ENCODE measurements at regions not wholly inside any gene's neighbourhood (a gene's known extent, or its start where the extent isn't known, plus 50 kb on each side); places are given as distances from the start of the nearest gene placed in this dataset.

DNA sequence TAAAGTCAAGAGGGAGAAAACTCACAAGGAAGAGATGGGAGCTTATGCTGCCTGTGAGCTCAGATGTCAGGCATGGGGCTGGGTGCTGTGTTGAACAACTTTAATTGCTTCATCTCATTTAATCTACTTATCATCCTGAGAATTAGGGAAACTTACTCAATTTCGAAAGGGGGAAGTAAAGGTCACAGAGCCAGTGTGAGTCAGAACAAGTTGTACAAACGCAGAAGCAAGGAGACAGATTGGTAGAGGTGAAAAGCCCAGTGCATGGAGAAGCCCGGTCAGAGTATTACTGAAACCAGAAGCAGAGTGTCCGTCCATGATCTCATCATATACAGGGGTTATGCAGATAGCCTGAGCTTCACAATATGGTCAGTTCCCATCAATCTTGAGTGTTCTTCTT is 281.1 kb upstream of the POU3F3 start:
- Histone ChIP-seq H3K9me3 (no peaks in the 10 kb centered on the region), H3K27me3 (no peaks in the 10 kb centered on the region), H3K4me3 (no peak overlapping the region), H3K4me1 (no peaks in the 10 kb centered on the region), H3K27ac (no peak overlapping the region), H3K36me3 (no peaks in the 10 kb centered on the region)
- intact Hi-C loops (cut with DNase I), result no loop called here
- no peak for DNase-seq (ENCODE audit: extremely low spot score in 2 of 2)
- TF ChIP-seq, protein P1, sequence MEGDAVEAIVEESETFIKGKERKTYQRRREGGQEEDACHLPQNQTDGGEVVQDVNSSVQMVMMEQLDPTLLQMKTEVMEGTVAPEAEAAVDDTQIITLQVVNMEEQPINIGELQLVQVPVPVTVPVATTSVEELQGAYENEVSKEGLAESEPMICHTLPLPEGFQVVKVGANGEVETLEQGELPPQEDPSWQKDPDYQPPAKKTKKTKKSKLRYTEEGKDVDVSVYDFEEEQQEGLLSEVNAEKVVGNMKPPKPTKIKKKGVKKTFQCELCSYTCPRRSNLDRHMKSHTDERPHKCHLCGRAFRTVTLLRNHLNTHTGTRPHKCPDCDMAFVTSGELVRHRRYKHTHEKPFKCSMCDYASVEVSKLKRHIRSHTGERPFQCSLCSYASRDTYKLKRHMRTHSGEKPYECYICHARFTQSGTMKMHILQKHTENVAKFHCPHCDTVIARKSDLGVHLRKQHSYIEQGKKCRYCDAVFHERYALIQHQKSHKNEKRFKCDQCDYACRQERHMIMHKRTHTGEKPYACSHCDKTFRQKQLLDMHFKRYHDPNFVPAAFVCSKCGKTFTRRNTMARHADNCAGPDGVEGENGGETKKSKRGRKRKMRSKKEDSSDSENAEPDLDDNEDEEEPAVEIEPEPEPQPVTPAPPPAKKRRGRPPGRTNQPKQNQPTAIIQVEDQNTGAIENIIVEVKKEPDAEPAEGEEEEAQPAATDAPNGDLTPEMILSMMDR (IDR thresholded peaks at IDR 0.05), result no peak
- TF ChIP-seq POLR2AphosphoS5 (IDR thresholded peaks at IDR 0.05; ENCODE audit: insufficient read depth in 1 of 2, low read depth in 1 of 2) (no peak), POLR2A (IDR thresholded peaks at IDR 0.05) (no peak)

DNA sequence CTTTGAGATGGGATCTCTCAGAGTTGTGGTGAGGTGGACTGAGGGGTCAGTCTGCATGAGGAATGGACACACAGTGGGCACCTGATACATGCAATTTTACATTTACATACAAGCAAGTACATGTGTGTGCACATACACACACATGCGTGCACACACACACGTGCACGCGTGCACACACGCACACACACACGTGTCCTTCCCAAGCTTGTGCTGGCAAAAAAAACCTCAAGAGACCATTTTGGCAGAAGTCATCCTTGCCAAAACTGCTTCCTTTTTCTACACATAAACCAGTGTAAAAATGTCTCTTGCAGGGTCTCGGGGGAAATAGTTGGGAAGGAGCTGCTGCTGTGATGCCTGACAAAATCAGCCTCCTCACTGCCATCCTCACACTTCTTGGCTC is 279.5 kb upstream of the POU3F3 start:
- H3K9me3 ChIP-seq, result no peaks in the 10 kb centered on the region
- TF ChIP-seq POLR2AphosphoS5 (IDR thresholded peaks at IDR 0.05; ENCODE audit: insufficient read depth in 1 of 2, low read depth in 1 of 2) (no peak), POLR2A (IDR thresholded peaks at IDR 0.05) (no peak)
- TF ChIP-seq, protein P1 (IDR thresholded peaks at IDR 0.05), result no peak
- no peak for DNase-seq (ENCODE audit: extremely low spot score in 2 of 2)
- H3K27ac ChIP-seq, result no peak overlapping the region
- no peaks in the 10 kb centered on the region for H3K27me3 ChIP-seq
- no peaks in the 10 kb centered on the region for H3K4me1 ChIP-seq
- H3K4me3 ChIP-seq, result no peak overlapping the region
- H3K36me3 ChIP-seq, result no peaks in the 10 kb centered on the region
- intact Hi-C loops (cut with DNase I), result no loop called here

DNA sequence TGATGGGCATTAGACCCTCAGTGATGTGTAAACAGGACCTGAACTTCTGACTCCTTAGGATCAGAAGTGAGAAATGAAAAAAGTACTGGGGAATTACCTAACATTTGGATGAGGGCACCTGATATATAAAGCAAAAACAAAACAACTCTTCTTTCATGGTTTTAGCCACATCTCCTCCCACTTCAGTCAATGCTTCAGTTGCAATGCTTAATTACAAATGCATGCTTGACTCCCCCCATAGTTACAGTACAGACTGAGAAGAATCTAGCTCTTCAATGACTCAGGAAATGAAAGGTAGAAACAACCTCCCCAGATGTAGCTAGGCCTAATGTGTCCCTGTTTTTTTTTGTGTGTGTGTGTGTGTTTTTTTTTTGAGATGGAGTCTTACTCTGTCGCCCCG is 276.8 kb upstream of the POU3F3 start:
- no peak for DNase-seq (ENCODE audit: extremely low spot score in 2 of 2)
- H3K9me3 ChIP-seq, result no peaks in the 10 kb centered on the region
- no peak overlapping the region for H3K4me3 ChIP-seq
- intact Hi-C loops (cut with DNase I), result no loop called here
- TF ChIP-seq POLR2AphosphoS5 (IDR thresholded peaks at IDR 0.05; ENCODE audit: insufficient read depth in 1 of 2, low read depth in 1 of 2), result no peak
- TF ChIP-seq POLR2A (IDR thresholded peaks at IDR 0.05), result no peak
- TF ChIP-seq, protein P1 (IDR thresholded peaks at IDR 0.05), result no peak
- no peaks in the 10 kb centered on the region for H3K27me3 ChIP-seq
- no peak overlapping the region for H3K27ac ChIP-seq
- H3K4me1 ChIP-seq, result no peaks in the 10 kb centered on the region
- H3K36me3 ChIP-seq, result no peaks in the 10 kb centered on the region

DNA sequence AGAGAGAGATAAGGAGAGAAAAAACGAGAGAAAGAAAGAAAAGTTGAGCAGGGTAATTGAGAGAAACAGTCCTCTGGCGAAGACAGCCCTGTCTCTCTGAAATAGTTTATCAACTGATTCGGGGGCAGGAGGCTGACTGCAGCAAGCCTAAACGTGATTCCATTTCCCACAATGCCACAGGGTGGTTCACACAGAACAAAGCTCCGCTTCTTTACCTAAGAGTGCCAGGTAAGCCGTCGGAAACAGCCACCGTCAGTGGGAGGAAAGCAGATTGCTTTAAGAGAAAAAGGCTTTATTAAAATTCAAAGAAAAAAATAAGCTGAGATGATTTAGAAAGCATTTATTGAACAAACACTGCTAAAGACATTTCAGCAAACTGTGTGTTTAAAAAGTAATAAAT is 271.4 kb upstream of the POU3F3 start:
- TF ChIP-seq POLR2A (IDR thresholded peaks at IDR 0.05) (no peak), POLR2AphosphoS5 (IDR thresholded peaks at IDR 0.05; ENCODE audit: insufficient read depth in 1 of 2, low read depth in 1 of 2) (no peak)
- TF ChIP-seq, protein P1 (IDR thresholded peaks at IDR 0.05), result no peak
- no peak for DNase-seq (ENCODE audit: extremely low spot score in 2 of 2)
- H3K36me3 ChIP-seq, result no peaks in the 10 kb centered on the region

GRCh38 chr2:104583811-104584210 is 270.1 kb upstream of the POU3F3 start:
- Histone ChIP-seq H3K27ac (no peak overlapping the region), H3K36me3 (no peaks in the 10 kb centered on the region), H3K9me3 (no peaks in the 10 kb centered on the region), H3K4me1 (no peaks in the 10 kb centered on the region), H3K27me3 (no peaks in the 10 kb centered on the region), H3K4me3 (no peak overlapping the region)
- TF ChIP-seq POLR2AphosphoS5 (IDR thresholded peaks at IDR 0.05; ENCODE audit: insufficient read depth in 1 of 2, low read depth in 1 of 2) (no peak), POLR2A (IDR thresholded peaks at IDR 0.05) (no peak)
- TF ChIP-seq, protein P1 (IDR thresholded peaks at IDR 0.05), result no peak
- DNase-seq (ENCODE audit: extremely low spot score in 2 of 2), result no peak
- intact Hi-C loops (cut with DNase I), result no loop called here

More for the DNA sequence above, 271.4 kb upstream of the POU3F3 start:
- Histone ChIP-seq H3K9me3 (no peaks in the 10 kb centered on the region), H3K4me3 (no peak overlapping the region), H3K4me1 (no peaks in the 10 kb centered on the region), H3K27me3 (no peaks in the 10 kb centered on the region), H3K27ac (no peak overlapping the region)
- intact Hi-C loops (cut with DNase I), result no loop called here
